GM21360 (cell line): ENCODE measurements at regions not wholly inside any gene's neighbourhood (a gene's known extent, or its start where the extent isn't known, plus 50 kb on each side); places are given as distances from the start of the nearest gene placed in this dataset.
A peak's percentile ranks its signal among the peaks of the same experiment; 100 is the strongest.

Experiments
- ATAC-seq: cut with Tn5 transposase; IDR thresholded peaks from one replicate; pipeline ENCODE4 v1.9.1; 2021; ENCODE audit warnings: mild to moderate bottlenecking, moderate library complexity; ENCODE audit not compliant: unreplicated experiment

GRCh38 chr20:51335329-51335841 is 207.1 kb downstream of the NFATC2 start:
- peak; percentile 72 for ATAC-seq

- no peak for ATAC-seq
Observed at GRCh38 chr20:51334609-51335008, 207.9 kb downstream of the NFATC2 start.

- no peak for ATAC-seq
Observed at GRCh38 chr20:51333971-51334370, 208.5 kb downstream of the NFATC2 start.

- ATAC-seq, result no peak
Observed at GRCh38 chr20:51333446-51333845, 209.1 kb downstream of the NFATC2 start.

- no peak for ATAC-seq
Observed at GRCh38 chr20:51331481-51331880, 211.0 kb downstream of the NFATC2 start.

- no peak for ATAC-seq
Observed at GRCh38 chr20:51329845-51330244, 212.7 kb downstream of the NFATC2 start.

GRCh38 chr20:51327251-51327841 is 215.2 kb downstream of the NFATC2 start:
- ATAC-seq, result no peak

GRCh38 chr20:51326201-51326819 is 216.2 kb downstream of the NFATC2 start:
- no peak for ATAC-seq

- ATAC-seq, result no peak
Observed at GRCh38 chr20:51322164-51322707, 220.3 kb downstream of the NFATC2 start.

GRCh38 chr20:51321343-51322163 is 221.0 kb downstream of the NFATC2 start:
- ATAC-seq, result no peak

GRCh38 chr20:51319522-51319921 is 223.0 kb downstream of the NFATC2 start:
- no peak for ATAC-seq

GRCh38 chr20:51318058-51318949 is 224.2 kb downstream of the NFATC2 start:
- ATAC-seq, result no peak

GRCh38 chr20:51315390-51315789 is 227.1 kb downstream of the NFATC2 start:
- no peak for ATAC-seq

GRCh38 chr20:51313358-51313827 is 229.1 kb downstream of the NFATC2 start:
- no peak for ATAC-seq

GRCh38 chr20:51312480-51312783 is 230.1 kb downstream of the NFATC2 start:
- ATAC-seq, result no peak

- no peak for ATAC-seq
Observed at GRCh38 chr20:51311636-51312479, 230.7 kb downstream of the NFATC2 start.

- no peak for ATAC-seq
Observed at GRCh38 chr20:51310216-51310615, 232.3 kb downstream of the NFATC2 start.

GRCh38 chr20:51309128-51309527 is 233.4 kb downstream of the NFATC2 start:
- no peak for ATAC-seq

GRCh38 chr20:51306521-51307358 is 235.8 kb downstream of the NFATC2 start:
- no peak for ATAC-seq
